ENCODE measurements at regions not wholly inside any gene's neighbourhood (a gene's known extent, or its start where the extent isn't known, plus 50 kb on each side); places are given as distances from the start of the nearest gene placed in this dataset.

- Histone ChIP-seq H3K27ac (peak overlapping the region; percentile 68 to 75 (median 72)), H3K27me3 (no peaks in the 10 kb centered on the region), H3K4me1 (peaks cover 35 to 41% of the 10 kb centered on the region in 2 donors), H3K36me3 (no peaks in the 10 kb centered on the region), H3K9me3 (no peaks in the 10 kb centered on the region), H3K4me3 (replicated peaks in 1 of 3) (no peak overlapping the region)
- TF ChIP-seq, protein P1, sequence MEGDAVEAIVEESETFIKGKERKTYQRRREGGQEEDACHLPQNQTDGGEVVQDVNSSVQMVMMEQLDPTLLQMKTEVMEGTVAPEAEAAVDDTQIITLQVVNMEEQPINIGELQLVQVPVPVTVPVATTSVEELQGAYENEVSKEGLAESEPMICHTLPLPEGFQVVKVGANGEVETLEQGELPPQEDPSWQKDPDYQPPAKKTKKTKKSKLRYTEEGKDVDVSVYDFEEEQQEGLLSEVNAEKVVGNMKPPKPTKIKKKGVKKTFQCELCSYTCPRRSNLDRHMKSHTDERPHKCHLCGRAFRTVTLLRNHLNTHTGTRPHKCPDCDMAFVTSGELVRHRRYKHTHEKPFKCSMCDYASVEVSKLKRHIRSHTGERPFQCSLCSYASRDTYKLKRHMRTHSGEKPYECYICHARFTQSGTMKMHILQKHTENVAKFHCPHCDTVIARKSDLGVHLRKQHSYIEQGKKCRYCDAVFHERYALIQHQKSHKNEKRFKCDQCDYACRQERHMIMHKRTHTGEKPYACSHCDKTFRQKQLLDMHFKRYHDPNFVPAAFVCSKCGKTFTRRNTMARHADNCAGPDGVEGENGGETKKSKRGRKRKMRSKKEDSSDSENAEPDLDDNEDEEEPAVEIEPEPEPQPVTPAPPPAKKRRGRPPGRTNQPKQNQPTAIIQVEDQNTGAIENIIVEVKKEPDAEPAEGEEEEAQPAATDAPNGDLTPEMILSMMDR (IDR thresholded peaks at IDR 0.05) = no peak
- no peak for TF ChIP-seq POLR2A (IDR thresholded peaks at IDR 0.05)
- WGBS, 2 donors = 47 to 62% methylated on average over 5 of the region's 5 CpGs
- intact Hi-C loops (cut with DNase I) = loop anchor here (5.0 to 10.0 kb wide), 2 partner anchors 201 to 319 kb away; no protein-coding TSS in a partner anchor
- DNase-seq = no peak
Measured at GRCh38 chr10:60446070-60446833, 56.6 kb upstream of the ANK3 start.

GRCh38 chr10:60444494-60445064, 54.9 kb upstream of the ANK3 start:
- Histone ChIP-seq H3K4me3 (replicated peaks in 1 of 3) (no peak overlapping the region), H3K27me3 (no peaks in the 10 kb centered on the region), H3K4me1 (peaks cover 35 to 41% of the 10 kb centered on the region in 2 donors), H3K27ac (peak overlapping the region in 2 of 3 donors; percentile 72 to 75), H3K36me3 (no peaks in the 10 kb centered on the region), H3K9me3 (no peaks in the 10 kb centered on the region)
- DNase-seq = no peak
- 78 to 87% methylated on average over 1 of the region's 1 CpG for WGBS, 2 donors
- intact Hi-C loops (cut with DNase I) = loop anchor here (5.0 to 10.0 kb wide), 2 partner anchors 203 to 320 kb away; no protein-coding TSS in a partner anchor
- no peak for TF ChIP-seq POLR2A (IDR thresholded peaks at IDR 0.05)
- TF ChIP-seq, protein P1 (IDR thresholded peaks at IDR 0.05) = peak in 5 of 6 experiments; percentile 24 to 89 (median 56)

DNA sequence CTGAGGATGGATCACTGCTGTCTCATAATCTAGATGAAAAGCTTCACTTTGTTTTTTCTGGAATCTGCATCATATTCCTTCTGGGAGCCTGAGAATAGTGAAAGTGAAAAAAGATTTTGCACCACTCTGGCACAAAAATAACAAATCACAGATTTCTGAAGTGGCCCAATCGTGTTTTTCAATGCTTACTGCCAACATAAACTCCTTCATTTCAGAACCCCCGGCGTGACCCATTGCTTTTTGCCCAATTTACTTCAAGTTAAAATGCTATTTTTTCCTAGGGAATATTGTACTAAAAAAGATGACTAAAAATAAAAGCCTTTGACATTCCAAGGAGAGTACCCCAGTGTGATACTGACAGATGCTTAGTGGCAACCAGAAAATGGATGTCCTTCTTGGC, 53.7 kb upstream of the ANK3 start:
- Histone ChIP-seq H3K9me3 (no peaks in the 10 kb centered on the region), H3K4me1 (peaks cover 35 to 41% of the 10 kb centered on the region in 2 donors), H3K27me3 (no peaks in the 10 kb centered on the region), H3K36me3 (no peaks in the 10 kb centered on the region), H3K4me3 (replicated peaks in 1 of 3) (no peak overlapping the region), H3K27ac (peak overlapping the region; percentile 18 to 70 (median 42))
- intact Hi-C loops (cut with DNase I) = loop anchor here (10.0 kb wide), 1 partner anchor 321 kb away; no protein-coding TSS in a partner anchor
- TF ChIP-seq, protein P1 (IDR thresholded peaks at IDR 0.05) = no peak
- no peak for TF ChIP-seq POLR2A (IDR thresholded peaks at IDR 0.05)
- 13 to 32% methylated on average over 3 of the region's 3 CpGs for WGBS, 2 donors
- DNase-seq = peak; percentile 31 to 37

GRCh38 chr10:60441515-60441914, 51.8 kb upstream of the ANK3 start:
- TF ChIP-seq POLR2A (IDR thresholded peaks at IDR 0.05) = no peak
- TF ChIP-seq, protein P1 (IDR thresholded peaks at IDR 0.05) = no peak
- WGBS, 2 donors = 82 to 85% methylated on average over 1 of the region's 1 CpG
- no peak overlapping the region for H3K4me3 ChIP-seq (replicated peaks in 1 of 3)
- peaks cover 26 to 29% of the 10 kb centered on the region in 2 donors for H3K4me1 ChIP-seq
- no peaks in the 10 kb centered on the region for H3K9me3 ChIP-seq
- H3K36me3 ChIP-seq = no peaks in the 10 kb centered on the region
- DNase-seq = no peak
- no peak overlapping the region for H3K27ac ChIP-seq
- H3K27me3 ChIP-seq = no peaks in the 10 kb centered on the region
- intact Hi-C loops (cut with DNase I) = loop anchor here (10.0 kb wide), 1 partner anchor 323 kb away; no protein-coding TSS in a partner anchor

DNA sequence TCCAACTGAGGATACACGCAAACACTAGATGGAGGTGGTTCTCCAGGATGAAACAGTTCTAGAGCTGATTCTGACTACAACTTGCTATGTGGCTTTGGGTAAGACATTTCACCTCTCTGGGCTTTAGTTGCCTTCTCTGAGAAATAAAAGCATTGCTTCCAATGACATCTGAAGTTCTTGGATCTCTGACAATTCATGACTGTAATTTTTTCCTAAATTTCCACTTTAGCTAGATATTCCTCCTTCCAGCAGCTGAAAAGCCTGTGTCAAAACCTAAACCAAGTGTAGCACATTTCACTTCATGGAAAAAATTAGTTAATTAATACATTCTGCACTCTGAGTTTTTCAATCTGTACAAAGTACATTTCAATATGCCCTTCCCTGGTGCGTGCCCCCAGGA, 50.0 kb upstream of the ANK3 start:
- H3K4me1 ChIP-seq = peaks cover 12 to 15% of the 10 kb centered on the region in 2 donors
- no peak for DNase-seq
- H3K9me3 ChIP-seq = no peaks in the 10 kb centered on the region
- H3K4me3 ChIP-seq (replicated peaks in 1 of 3) = no peak overlapping the region
- H3K27ac ChIP-seq = no peak overlapping the region
- H3K27me3 ChIP-seq = no peaks in the 10 kb centered on the region
- WGBS, 2 donors = 93 to 98% methylated on average over 2 of the region's 2 CpGs
- intact Hi-C loops (cut with DNase I) = loop anchor here (10.0 kb wide), 3 partner anchors 235 to 345 kb away; no protein-coding TSS in a partner anchor
- no peaks in the 10 kb centered on the region for H3K36me3 ChIP-seq
- TF ChIP-seq, protein P1 (IDR thresholded peaks at IDR 0.05) = no peak
